ENCODE measurements at regions not wholly inside any gene's neighbourhood (a gene's known extent, or its start where the extent isn't known, plus 50 kb on each side); places are given as distances from the start of the nearest gene placed in this dataset.

DNA sequence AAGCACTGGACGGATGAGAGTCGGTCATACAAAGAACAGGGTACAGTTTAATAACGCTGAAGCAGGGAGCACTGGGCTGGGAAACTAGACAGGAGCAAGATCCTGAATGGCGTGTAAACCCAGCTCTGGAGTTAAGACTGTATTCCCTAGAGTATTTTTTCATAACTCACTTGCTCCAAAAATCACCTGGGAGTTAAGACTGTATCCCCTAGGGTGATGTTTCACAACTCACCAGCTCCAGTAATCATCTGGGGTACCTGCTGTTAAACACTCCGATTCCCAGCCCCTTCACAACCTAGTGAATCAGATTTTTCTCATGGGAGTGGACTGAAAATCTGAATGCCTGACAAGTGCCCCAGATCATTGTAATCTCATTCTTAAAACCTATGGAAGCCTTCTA lies 123.2 kb downstream of the MAB21L3 start:
- no peak for DNase-seq

DNA sequence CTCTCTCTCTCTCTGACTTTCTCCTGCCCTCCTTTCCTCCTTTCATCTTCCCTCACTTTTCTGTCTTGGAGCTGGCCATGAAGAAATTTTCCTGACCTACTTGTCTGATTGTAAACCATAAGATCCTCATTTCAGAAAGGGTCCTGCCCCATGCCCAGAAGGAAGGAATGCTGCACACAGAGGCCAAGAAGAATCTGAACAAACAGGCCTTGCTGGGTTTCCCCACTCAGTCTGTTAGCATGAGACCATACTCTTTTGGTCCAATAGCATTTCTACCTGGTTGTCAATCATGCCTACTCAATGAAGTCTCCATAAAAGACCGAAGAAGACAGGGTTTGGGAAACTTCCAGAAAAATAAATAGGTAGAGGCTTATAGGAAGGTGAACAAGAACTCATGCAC lies 128.7 kb downstream of the MAB21L3 start:
- DNase-seq, result no peak

DNA sequence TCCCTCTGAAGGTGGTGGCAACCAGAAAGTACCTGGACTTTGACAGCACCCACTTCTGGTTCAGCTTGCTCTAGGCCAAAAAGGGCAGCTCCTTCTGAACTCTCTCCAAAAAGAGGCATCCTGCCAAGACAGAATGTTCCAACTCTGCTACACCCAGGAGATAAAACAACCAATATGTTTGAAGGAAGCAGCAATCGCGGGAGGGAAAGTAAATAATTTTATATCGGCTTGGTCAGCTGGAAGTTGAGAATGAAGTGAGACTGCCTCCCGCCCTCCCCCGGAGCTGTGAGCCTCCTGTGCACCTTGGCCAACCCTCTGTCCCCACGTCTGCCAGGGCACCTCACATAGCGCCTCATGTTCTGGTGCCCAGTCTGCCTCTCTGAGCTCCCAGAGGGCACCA lies 130.3 kb upstream of the ATP1A1 start:
- DNase-seq, result no peak

DNA sequence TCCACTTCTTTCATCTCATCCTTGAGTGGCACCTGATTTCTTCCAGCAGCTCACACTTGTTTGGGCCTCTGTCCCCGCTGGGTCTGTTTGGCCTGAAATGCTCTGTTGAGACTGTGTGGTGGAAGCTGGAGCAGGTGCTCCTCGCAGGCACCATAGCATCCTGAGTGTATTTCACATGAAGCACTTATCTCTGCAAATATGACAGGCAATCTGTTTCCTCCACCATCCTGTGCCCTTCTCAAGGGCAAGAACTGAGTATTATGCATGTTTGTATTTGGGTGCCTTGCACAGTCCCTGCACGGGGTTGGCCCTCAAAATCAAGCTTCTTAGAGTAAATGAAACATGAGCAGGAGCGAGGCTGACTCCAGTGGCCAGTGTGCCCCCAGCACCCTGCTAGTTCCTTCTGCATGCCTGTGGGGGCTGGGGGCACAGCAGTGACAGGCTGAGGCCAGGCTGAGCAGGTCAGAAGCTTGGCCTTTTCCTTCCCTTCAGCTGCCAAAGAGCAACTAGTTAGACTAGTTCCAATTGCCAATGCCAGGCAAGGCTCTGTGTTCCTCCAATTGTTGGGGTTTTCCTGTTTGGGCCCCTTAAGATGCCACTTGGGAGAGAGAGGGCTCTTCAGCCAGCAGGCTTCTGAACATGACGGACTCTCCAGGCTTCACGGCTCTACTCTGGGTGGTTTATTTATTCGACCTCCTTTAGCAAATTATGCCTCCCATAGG lies 129.6 kb upstream of the ATP1A1 start:
- no peak for DNase-seq

DNA sequence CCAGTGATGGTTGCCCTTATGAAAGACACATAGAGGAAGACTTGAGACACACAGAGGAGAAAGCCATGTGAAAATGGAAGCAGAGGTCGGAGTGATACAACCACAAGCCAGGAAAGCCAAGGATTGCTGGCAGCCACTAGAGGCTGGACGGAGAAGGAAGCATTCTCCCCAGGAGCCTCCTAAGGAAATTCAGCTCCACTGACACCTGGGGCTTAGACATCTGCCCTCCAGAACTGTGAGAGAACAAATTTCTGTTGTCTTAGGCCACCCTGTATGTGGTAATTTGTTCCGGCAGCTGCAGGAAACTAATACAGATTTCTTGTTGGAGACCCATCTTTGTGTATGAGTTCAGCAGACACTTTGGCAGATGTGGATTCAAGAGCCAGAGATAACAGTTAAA lies 126.9 kb upstream of the ATP1A1 start:
- no peak for DNase-seq

DNA sequence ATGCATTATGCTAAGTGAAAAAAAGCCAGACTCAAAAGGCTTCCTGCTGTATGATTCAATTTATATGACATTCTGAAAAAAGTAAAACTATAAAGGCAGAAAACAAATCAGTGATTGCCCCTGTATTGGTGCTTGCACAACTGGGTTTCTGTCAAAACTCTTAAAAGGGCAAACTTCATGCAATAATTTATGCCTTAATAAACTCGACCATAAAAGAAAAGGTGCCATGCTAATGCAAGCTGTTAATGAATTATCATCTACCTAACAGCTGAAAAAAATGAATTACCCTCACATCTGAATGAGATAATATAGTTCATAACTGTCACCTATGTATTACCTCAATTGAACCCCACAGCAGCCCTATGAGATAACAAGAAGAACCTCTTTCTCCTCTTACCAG lies 120.8 kb upstream of the ATP1A1 start:
- DNase-seq, result no peak

DNA sequence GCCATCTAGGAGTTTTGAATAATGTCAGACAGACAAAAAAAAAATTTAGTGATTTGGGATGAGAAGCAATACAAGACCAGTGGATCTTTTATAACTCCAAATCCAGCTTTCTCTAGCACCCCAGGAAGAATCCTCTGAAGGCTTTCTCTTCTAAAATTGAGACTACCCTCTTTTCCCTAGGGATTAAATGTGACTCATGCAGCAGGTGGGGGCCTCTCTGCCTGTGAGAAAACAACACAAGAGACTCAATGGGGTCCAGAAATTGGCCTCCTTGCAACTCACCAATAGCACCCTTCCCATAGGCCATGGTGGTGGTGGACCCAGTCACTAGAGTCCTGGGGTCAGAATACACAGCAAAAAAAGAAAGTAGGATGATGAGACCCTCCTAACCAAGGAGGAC lies 120.3 kb upstream of the ATP1A1 start:
- DNase-seq, result no peak

DNA sequence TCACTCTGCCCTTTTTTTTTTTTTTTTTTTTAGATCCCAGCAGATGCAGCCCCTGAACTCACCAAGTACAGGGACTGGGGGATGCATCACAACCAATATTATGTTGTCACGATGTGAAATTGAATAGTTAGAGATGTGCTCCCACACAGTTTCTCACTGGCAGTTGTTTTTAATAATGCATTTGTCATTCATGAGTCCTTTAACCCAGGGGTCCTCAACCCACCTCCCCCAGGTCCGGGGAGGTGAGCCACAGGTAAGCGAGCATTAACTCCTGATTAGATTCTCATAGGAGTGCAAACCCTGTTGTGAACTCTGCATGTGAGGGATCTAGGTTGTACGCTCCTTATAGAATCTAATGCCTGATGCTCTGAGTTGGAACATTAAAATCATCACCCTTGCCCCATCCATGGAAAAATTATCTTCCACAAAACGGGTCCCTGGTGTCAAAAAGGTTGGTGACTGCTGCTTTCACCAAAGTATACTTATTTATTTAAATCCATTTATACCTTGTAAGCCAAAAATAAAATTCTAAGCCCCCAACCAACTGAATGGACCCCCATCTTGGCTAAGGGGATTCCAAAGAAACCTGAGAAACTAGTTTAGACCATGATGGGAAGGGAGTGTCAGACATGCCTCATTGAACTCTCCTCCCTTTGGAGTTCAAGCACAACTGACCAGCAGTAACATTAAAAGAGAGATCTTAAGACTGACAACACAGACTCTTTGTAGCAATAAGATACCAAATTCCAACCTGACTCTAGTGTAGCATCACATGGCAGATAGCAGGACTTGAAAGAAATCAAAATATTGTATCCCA lies 119.3 kb upstream of the ATP1A1 start:
- DNase-seq, result no peak

DNA sequence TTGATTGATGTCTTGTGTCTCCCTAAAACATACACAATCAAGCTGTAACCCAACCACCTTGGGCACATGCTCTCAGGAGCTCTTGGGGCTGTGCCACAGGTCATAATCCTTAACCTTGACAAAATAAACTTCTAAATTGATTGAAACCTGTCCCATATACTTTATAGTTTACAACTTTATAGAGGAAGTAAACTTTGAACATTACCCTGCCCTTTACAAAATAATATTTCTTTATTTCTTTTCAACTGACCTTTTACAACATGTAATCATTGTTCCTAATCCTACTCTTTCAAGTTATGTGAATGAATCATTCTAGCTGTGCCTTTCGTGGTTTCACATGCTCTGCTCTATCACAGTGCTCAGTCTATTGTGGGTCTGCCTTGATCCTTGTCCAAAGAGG lies 118.3 kb upstream of the ATP1A1 start:
- no peak for DNase-seq

DNA sequence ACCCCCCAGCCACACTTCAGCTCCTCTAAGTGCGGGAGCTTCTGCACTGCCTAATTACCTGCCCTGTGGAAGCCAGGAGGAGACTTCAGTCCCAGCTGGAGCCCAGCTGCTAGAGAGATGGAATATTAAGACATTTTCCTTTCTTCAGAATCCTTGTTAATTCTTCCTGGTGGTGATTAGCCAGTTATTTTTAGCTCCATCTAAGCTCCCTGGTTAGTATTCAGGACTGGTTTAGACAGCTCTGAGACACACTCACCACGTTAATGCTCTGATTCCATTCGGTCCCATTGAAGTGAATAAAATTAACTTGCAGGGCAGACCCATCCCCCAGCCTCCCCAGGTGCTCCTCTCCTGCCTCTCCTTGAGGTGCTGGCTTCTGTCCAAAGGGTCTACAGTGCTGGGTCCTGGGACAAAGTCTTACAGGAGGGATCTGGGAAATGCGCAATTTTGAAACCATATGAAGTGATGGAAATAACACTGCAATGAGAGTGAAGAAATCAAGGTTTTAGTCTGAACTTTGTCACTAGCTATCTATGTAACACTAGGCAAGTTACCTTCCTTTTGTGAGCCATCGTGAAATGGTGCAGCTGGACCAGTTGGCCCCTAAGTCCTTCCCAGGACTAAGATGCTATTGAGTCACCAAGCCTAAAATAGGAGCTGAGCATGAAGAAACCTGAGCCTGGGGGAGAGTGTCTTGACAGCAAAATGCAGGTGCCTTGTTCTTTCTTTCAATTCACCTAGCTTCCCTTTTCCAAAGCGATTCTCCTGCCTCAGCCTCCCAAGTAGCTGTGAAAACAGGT lies 117.4 kb upstream of the ATP1A1 start:
- no peak for DNase-seq

DNA sequence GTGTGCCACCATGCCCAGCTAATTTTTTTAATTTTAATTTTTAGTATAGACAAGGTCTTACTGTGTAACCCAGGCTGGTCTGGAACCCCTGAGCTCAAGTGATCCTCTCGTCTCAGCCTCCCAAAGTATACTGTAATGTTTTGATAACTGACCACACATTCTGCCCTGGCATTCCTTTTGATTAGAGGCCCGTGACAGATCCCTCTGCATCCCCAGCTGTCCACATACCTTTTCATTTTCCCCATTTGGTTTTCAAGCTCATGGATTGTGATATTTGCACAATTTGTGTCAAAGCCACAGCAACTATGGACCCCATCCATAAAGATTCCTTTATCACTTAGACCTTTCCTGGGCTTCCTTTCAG lies 116.8 kb upstream of the ATP1A1 start:
- no peak for DNase-seq

DNA sequence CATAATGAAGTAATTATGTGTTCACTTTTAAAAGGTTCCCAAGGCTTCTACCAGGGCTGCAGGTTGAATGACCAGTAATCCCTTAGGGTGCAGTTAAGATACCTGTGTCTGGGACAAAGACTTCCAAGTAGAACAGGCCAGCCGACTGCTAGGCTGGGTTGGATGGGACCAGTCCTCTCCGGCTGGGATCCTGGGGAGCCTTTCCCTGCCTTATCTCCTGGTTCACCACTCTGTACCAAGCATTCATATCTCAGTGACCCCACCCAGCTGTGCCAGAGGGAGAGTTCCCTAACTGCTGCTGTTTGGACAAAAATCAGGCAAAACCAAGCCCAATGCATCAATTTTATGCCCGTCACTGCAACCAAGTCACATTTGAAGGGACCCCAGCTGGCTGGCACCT lies 116.2 kb upstream of the ATP1A1 start:
- DNase-seq, result no peak

DNA sequence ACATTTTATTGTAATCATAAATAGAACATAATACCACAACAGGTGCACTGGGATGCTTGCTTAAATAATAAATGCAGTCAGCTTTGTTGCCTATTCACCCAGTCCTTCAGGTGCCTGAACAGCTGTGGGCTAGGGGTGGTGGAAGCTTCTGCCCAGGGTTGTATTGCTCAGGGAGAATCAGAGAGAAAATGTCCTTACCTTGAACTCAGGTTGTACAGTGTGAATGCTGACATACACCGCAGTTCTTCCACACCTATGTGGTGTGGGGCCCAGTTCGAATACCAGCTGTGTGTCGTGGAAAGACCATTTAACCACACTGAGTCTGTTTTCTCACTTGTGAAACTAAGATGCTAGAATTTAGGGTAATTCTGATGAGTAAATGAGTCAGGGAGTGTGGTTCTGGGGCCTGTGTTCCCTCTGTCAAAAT lies 115.7 kb upstream of the ATP1A1 start:
- DNase-seq, result no peak

DNA sequence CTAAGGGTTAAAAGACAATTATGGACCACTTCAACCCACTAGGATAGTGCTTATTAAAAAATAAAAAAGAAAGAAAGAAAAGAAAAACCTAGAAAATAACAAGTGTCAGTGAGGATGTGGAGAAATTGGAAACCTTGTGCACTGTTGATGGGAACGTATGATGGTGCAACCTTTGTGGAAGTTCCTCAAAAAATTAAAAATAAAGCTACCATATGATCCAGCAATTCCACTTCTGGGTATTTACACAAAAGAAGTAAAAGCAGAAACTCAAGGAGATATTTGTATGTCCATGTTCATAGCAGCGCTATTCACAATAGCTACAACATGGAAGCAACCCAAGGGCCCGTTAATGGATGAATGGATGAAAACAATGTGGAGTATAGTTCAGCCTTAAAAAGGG lies 115.2 kb upstream of the ATP1A1 start:
- DNase-seq, result no peak

DNA sequence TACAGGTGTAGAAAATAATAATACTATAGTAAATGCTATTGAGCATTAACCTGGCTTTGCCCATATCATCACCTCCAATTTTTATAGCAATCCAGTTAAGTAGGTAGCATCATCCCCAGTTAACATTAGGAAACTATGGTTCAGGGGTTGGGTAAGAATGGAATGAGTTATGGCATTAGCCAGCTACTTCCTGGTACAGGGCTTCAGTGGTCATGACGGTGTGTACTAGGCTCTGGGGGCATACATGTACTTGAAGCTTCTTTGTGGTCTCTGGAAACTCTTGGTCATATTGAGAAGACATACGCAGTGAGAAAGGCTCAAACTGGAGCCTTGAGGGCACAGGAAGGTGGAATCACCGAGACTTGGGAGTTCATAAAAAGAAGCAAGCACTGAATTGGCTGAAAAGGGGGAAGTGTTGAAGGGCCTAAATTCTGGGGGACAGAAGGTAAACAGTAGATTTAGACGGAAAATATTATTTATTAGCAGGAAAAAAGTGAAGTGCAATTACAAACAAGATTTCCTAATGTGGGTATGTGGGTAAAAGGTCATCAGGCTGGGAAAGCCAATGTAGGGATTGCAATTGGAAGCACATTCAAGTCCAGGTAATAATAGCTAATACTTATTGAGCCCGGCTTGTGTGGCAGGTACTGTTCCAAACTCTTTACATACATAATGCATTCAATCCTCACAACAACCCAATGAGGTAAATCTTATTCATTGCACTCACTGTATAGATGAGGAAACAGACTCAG lies 114.2 kb upstream of the ATP1A1 start:
- no peak for DNase-seq

DNA sequence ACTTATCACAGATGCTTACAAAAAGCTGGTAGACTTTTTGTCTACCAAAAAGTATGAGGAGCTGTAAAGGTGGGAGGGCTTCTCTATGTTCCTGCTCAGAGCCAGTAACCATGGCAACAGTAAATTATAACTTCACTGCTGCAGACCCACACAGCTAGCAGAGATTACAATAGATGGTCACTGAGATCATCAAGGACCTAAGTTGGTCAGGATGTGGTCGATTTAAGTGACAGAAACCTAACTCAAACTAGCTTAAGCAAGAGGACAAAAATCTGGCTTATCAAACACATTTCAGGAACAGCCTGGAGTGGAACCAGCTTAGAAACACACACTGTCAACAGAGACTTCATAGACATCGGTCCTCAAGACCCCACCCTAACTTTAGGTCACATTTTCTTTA lies 113.4 kb upstream of the ATP1A1 start:
- no peak for DNase-seq

DNA sequence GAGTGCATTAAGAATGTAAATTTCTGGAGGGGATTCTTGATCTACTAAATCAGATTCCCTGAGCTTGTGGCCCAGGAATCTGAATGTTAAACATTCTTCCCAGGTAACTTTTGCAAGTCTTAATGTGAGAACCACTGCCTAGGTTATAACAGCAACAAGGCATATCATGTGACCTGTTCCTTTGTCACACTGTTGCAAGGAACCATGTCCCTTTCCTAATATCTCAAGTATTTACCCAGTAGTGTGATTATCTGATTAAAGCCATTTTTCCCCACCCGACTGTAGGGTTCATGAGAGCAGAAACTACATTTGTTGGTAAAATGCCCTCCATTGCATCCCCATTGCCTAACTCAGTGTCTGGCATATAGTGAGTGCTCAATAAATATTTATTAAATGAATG lies 112.9 kb upstream of the ATP1A1 start:
- no peak for DNase-seq

DNA sequence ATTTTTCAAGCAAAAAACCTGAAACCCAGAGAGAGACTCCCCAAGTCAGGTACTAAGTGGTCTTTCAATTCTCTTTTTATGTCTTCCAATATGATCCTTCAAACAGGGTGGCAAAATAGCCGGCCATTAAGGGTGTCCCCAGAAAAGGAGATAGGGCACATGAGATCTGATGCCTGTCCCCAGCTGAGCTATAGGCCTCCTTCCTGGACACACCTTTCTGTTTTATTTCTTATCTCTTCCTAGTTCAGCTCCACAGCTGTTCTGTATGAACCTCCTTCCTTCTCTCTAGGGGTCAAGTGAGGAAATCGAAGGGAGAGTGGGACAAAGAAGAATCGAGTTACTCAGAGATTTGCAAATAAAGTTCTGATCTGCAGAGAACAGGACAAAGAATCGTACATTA lies 112.4 kb upstream of the ATP1A1 start:
- DNase-seq, result no peak

DNA sequence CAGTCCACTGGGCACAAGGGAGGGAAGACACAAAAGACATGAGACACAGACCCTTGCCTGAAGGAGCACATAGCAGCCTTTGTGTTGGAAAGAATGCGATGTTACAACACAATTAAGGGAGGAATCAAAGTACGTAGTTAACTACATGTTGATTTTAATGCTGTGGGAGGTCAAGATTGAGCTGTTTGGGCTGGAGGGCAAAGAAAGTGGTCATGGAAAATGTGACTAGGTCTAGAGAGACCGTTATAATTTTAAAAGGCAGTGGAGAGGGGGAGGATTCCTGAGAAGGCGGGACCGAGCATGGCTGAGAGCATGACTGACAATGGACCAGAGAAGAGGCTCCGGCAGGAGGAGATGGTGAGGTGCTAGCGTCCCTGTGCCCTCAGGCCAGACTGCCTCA lies 111.8 kb upstream of the ATP1A1 start:
- no peak for DNase-seq

DNA sequence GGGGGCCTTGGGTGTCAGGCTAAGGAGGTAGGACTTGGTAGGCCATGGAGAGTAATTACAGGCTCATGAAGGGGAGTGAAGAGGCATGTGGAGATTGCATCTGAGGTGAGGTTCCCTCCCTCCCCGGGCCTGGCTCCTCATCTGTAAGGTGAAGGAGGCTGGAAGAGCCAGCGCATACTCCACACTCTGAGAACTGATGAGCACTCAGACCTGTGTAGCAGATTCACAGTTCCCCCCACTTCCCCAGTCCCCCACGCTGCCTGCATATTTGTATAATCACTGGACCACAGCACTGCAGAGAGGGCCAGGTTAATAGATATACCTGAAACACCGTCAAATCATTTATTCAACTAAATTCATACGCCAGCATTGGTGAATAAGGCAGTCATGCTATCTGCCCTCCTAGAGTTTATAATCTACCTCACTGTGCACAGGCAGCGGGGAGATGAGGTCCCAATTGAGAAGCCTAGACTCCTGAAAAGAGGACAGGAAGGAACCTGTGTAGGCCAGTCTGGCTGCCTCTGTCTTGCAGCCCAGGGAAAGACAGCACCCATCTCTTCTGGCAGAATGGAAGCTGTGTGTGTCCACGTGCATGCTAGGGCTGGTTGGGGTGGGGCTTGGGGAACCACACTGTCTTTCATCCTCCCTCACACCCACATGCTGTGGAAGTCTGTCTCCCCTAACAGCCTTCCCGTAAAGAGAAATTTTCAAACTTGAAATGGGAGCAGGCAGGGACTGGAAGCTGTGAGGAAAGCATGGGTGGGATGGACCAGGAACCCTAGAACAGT lies 110.6 kb upstream of the ATP1A1 start:
- no peak for DNase-seq

DNA sequence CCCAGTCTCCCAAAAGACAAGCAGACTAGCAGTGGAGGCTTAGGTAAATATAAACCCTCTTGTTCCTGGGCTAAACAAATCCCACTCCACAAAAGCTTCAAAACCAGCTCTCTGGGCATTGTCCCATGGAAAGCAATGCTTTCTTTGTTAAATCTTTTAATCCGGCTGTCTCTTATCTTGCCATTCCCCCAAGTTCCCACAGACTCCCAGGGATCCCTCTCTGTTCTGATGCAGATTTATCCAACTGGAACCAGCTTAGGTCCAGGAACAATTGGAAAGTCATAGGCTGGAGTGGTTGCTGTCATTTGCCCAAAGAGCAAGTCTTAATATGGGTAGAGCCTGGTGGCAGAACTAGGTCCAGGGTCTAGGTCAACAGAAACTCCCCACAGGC lies 110.1 kb upstream of the ATP1A1 start:
- DNase-seq, result no peak
